ENCODE measurements at regions not wholly inside any gene's neighbourhood (a gene's known extent, or its start where the extent isn't known, plus 50 kb on each side); places are given as distances from the start of the nearest gene placed in this dataset.

DNA sequence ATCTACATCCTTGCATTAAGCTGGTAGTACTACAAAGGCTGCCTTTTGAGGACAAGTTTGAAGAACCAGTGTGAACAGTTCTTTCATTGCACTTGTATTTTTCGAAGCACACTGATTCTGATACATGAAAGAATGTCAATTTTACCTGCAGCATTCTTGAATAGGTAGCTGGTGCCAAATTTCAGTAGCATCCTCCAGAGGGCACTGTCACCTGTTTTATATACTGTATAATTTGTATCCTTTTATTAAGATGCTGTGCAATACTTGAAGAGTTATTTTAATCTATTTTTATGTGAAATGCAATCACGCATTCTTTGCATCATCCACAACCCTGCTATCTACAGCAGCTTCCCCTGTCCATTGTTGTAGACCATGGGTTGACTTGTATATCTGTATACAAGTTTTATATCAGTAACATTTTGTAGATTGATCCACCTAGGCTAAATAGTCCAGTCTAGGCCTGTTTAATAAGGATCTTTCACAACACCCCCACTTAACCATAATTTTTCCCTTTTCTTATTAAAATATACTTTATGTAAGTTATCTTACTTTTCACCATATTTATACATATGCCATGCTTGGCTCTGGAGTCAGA lies 325.7 kb downstream of the PCDH7 start:
- H3K9ac ChIP-seq (ENCODE audit: low read depth, low read length) = no peak overlapping the region
- H3K4me3 ChIP-seq (ENCODE audit: low read length) = no peak overlapping the region
- no peaks in the 10 kb centered on the region for H3K4me1 ChIP-seq (ENCODE audit: control insufficient read depth, insufficient read depth, low read length)
- no peaks in the 10 kb centered on the region for H3K36me3 ChIP-seq (ENCODE audit: insufficient read depth, low read length)
- no peak overlapping the region for H3K4me2 ChIP-seq (ENCODE audit: low read length)
- no peaks in the 10 kb centered on the region for H3K27me3 ChIP-seq (ENCODE audit: control insufficient read depth, insufficient read depth, low read length)
- H3K9me3 ChIP-seq (replicated peaks; ENCODE audit: low read length) = no peaks in the 10 kb centered on the region

DNA sequence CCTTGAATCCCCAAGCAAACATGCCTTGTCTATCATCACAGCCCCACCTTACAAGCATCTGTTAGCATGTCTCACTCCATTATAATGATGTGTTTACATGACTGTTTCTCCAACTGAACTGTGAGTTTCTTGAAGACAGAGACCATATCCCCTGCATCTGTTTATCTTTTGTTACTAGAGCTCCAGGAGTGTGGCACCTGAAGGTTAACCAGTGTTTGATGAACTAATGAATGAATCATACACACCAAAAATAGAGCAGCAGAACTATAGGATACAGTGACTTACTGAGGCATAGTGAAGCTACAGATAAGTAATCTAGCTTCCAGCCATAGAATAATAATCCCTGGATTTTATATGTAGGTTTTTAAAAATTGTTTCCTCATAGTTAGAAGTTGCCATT lies 331.0 kb downstream of the PCDH7 start:
- Histone ChIP-seq H3K9me3 (replicated peaks; ENCODE audit: low read length) (no peaks in the 10 kb centered on the region), H3K4me3 (ENCODE audit: low read length) (no peak overlapping the region), H3K9ac (ENCODE audit: low read depth, low read length) (no peak overlapping the region), H3K36me3 (ENCODE audit: insufficient read depth, low read length) (no peaks in the 10 kb centered on the region), H3K27me3 (ENCODE audit: control insufficient read depth, insufficient read depth, low read length) (no peaks in the 10 kb centered on the region), H3K4me1 (ENCODE audit: control insufficient read depth, insufficient read depth, low read length) (no peaks in the 10 kb centered on the region), H3K4me2 (ENCODE audit: low read length) (no peak overlapping the region)

DNA sequence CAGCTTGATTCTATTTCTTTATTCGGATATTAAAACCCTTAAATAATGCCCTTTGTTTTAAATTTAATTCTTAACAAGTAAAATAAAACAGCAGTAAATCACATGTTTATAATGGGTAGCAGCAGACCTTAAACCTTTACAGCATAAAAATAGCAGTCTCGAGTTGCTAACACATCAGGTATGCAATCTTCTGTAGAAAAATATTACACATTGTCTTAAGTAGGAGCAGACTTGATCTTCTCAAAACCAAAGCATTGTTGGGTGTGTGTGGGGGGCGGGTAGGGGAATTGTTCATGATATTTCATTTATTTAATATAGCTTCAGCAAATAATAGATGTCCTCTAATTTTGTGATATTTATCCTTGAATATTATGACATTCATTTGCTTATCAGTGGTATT lies 331.4 kb downstream of the PCDH7 start:
- no peaks in the 10 kb centered on the region for H3K9me3 ChIP-seq (replicated peaks; ENCODE audit: low read length)
- no peak overlapping the region for H3K4me2 ChIP-seq (ENCODE audit: low read length)
- no peaks in the 10 kb centered on the region for H3K4me1 ChIP-seq (ENCODE audit: control insufficient read depth, insufficient read depth, low read length)
- no peak overlapping the region for H3K9ac ChIP-seq (ENCODE audit: low read depth, low read length)
- H3K36me3 ChIP-seq (ENCODE audit: insufficient read depth, low read length) = no peaks in the 10 kb centered on the region
- no peaks in the 10 kb centered on the region for H3K27me3 ChIP-seq (ENCODE audit: control insufficient read depth, insufficient read depth, low read length)
- H3K4me3 ChIP-seq (ENCODE audit: low read length) = no peak overlapping the region

DNA sequence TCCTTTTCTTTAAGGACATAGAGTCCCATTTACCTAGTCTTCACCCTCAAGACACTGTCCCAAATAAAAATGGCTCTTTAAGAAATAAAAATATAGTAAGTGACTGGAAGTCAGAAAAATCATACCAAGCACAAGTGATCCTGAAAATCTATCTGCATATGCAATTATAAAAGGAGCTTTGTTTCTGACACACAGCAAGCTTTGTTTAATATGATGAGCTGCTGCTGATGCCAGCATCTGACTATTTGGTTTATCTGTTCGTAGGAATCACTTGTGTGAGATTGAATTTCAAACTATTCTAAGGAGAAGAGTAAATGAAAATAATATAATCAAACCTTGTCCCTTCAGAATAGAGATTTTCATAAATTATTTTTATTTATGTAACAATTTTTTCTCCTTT lies 332.4 kb downstream of the PCDH7 start:
- H3K4me3 ChIP-seq (ENCODE audit: low read length) = no peak overlapping the region
- no peaks in the 10 kb centered on the region for H3K27me3 ChIP-seq (ENCODE audit: control insufficient read depth, insufficient read depth, low read length)
- no peaks in the 10 kb centered on the region for H3K9me3 ChIP-seq (replicated peaks; ENCODE audit: low read length)
- H3K4me1 ChIP-seq (ENCODE audit: control insufficient read depth, insufficient read depth, low read length) = no peaks in the 10 kb centered on the region
- H3K36me3 ChIP-seq (ENCODE audit: insufficient read depth, low read length) = no peaks in the 10 kb centered on the region
- no peak overlapping the region for H3K9ac ChIP-seq (ENCODE audit: low read depth, low read length)
- no peak overlapping the region for H3K4me2 ChIP-seq (ENCODE audit: low read length)

DNA sequence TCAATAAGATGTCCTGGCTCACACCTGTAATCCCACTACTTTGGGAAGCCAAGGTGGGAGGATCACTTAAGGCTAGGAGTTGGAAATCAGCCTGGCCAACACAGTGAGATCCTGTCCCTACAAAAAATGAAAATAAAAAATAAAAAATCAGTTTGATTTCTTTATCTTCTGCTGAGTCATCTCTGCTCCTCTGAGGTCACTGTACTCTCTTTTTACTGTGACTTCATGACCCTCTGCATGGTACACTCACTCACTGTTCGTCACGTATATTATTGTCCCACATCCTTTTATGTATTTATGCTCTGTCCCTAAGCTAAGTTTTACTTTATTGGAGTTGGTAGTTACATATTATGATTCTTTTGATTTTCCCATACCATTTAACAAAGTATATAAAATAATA lies 333.3 kb downstream of the PCDH7 start:
- Histone ChIP-seq H3K36me3 (ENCODE audit: insufficient read depth, low read length) (no peaks in the 10 kb centered on the region), H3K27me3 (ENCODE audit: control insufficient read depth, insufficient read depth, low read length) (no peaks in the 10 kb centered on the region), H3K9me3 (replicated peaks; ENCODE audit: low read length) (no peaks in the 10 kb centered on the region), H3K9ac (ENCODE audit: low read depth, low read length) (no peak overlapping the region), H3K4me1 (ENCODE audit: control insufficient read depth, insufficient read depth, low read length) (no peaks in the 10 kb centered on the region), H3K4me2 (ENCODE audit: low read length) (no peak overlapping the region), H3K4me3 (ENCODE audit: low read length) (no peak overlapping the region)

DNA sequence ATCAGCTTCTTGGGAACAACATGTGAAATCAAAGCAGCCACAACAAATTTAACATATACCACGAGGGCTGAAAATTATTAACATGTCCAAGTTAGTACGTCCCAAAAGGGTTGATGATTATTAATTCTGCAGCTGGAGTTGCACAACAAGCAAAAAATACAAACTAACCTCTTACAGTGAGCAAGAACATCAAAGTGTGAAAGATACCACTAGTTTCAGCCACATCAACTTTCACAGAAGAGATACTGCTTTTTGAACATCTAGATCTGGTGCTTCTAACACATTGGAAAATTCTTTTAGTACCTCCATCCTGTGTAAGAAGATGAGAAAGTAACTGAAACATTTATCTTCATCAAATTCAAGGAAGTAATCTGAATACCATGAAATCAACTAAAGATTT lies 334.1 kb downstream of the PCDH7 start:
- H3K4me3 ChIP-seq (ENCODE audit: low read length) = no peak overlapping the region

DNA sequence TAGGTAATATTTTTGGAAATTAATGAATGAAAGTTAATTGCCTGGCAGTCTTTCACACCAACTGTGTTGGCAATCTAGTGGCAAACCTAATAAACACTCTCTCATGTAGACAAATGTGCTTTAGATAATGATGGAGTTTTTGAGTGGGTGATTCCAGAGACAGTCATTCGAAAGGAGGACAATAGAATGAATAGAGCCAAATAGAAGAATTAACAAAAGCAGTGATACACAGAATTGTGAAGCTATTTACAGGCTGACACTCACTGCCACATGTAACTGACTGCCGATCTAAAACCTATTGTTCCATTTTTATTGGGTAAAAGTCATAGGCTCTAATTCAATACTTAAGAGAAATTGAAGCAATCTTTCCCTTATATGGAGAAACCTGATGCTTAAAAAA lies 338.5 kb downstream of the PCDH7 start:
- no peaks in the 10 kb centered on the region for H3K36me3 ChIP-seq (ENCODE audit: insufficient read depth, low read length)
- peaks cover 11% of the 10 kb centered on the region for H3K4me1 ChIP-seq (ENCODE audit: control insufficient read depth, insufficient read depth, low read length)
- H3K4me3 ChIP-seq (ENCODE audit: low read length) = no peak overlapping the region
- H3K9me3 ChIP-seq (replicated peaks; ENCODE audit: low read length) = no peaks in the 10 kb centered on the region
- H3K9ac ChIP-seq (ENCODE audit: low read depth, low read length) = no peak overlapping the region
- H3K4me2 ChIP-seq (ENCODE audit: low read length) = no peak overlapping the region
- no peaks in the 10 kb centered on the region for H3K27me3 ChIP-seq (ENCODE audit: control insufficient read depth, insufficient read depth, low read length)

More for the DNA sequence above, 334.1 kb downstream of the PCDH7 start:
- H3K4me2 ChIP-seq (ENCODE audit: low read length) = no peak overlapping the region
- H3K9ac ChIP-seq (ENCODE audit: low read depth, low read length) = no peak overlapping the region
- H3K27me3 ChIP-seq (ENCODE audit: control insufficient read depth, insufficient read depth, low read length) = no peaks in the 10 kb centered on the region
- no peaks in the 10 kb centered on the region for H3K36me3 ChIP-seq (ENCODE audit: insufficient read depth, low read length)
- no peaks in the 10 kb centered on the region for H3K4me1 ChIP-seq (ENCODE audit: control insufficient read depth, insufficient read depth, low read length)
- no peaks in the 10 kb centered on the region for H3K9me3 ChIP-seq (replicated peaks; ENCODE audit: low read length)

DNA sequence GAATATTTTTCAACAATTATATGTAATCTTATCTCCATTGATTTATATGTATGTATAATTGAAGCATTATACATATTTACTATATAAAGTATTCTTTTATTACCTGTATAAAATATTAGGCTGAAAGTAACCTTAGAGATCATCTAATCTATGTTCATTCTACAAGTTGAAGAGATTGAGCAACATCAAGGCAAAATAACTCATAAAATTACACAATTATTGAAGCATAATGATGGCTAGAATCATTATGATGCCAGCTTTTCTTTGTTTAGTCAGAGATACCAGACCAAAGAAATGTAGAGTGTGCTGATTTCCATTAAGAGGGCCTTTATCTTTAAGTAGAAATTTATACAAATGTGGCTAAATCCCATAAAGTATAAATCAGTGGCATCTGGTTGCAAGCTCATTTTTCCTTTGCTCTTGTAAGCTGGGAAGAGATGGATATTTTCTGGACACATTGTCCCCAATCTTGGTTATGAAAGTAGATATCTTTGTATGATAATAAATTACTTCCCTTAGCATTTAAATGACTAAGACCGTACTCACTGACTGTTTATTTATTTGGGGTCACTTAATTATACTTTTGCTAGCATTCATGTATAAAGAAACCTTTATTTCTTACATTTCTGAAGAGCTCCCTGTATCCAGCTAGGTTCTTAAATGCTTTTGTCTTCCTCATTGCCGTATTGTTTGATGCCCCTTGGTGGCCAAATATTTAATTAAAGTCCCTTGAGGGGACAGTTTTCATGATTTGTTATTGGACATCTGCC lies 339.8 kb downstream of the PCDH7 start:
- H3K9ac ChIP-seq (ENCODE audit: low read depth, low read length) = no peak overlapping the region
- no peaks in the 10 kb centered on the region for H3K9me3 ChIP-seq (replicated peaks; ENCODE audit: low read length)
- H3K4me3 ChIP-seq (ENCODE audit: low read length) = no peak overlapping the region
- H3K27me3 ChIP-seq (ENCODE audit: control insufficient read depth, insufficient read depth, low read length) = no peaks in the 10 kb centered on the region
- peaks cover 11% of the 10 kb centered on the region for H3K4me1 ChIP-seq (ENCODE audit: control insufficient read depth, insufficient read depth, low read length)
- no peaks in the 10 kb centered on the region for H3K36me3 ChIP-seq (ENCODE audit: insufficient read depth, low read length)
- H3K4me2 ChIP-seq (ENCODE audit: low read length) = peak overlapping the region; percentile 27

DNA sequence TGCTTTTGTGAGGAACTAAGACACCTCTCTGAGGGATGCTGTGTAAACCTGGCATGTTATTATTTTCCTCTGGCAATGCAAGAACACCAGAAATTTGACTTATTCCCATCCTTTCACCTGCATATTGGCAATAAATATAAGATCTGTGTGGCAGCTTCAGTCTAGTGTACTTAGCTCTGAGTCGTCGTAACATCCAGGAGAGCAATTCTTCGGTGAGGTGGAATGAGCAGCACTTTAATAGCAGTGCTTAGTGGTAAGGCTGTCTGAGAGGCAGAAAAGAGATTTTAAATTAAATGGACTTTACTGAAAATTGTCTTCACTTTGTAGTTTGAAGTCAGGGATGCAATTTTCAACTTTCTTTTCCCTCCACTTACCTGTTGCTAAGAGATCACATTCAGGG lies 344.9 kb downstream of the PCDH7 start:
- Histone ChIP-seq H3K4me2 (ENCODE audit: low read length) (no peak overlapping the region), H3K9me3 (replicated peaks; ENCODE audit: low read length) (no peaks in the 10 kb centered on the region), H3K36me3 (ENCODE audit: insufficient read depth, low read length) (no peaks in the 10 kb centered on the region), H3K4me3 (ENCODE audit: low read length) (no peak overlapping the region), H3K9ac (ENCODE audit: low read depth, low read length) (no peak overlapping the region), H3K27me3 (ENCODE audit: control insufficient read depth, insufficient read depth, low read length) (no peaks in the 10 kb centered on the region), H3K4me1 (ENCODE audit: control insufficient read depth, insufficient read depth, low read length) (peaks cover 19% of the 10 kb centered on the region)

DNA sequence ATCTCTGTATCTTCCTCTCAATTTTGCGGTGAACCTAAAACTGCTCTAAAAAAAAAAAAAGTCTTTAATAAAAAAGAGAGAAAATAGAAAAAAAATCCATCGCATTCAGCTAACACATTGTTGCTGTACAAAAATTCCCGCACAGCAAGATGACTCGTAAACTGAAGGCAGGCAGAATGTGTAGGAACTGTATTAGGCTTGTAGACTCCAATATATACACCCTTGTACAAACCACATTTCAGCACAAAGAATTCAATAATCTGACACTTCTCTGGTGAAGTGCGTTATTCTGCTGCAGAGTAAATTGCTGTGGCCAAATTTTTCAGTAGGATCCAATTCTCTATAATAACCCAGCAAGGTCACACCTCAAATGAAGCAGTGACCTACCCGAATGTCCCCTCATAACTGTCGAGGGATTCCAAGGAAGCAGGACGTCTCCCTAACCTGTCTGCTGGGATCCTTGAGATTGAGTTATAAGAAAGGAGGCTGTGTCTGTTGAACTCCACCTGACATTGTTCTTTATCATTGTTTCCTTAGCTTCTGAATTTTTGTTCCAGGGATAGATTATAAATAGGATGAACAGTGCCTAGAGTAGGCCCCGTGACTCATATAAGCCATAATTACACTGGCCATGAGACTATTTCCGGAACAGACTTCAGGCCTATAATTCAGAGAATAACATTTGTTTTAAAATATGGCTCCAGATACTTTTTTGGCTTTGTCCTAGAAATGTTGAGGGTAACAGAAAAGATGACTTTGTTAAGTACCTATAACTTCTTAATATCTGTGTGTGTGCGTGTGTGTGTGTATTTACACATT lies 348.3 kb downstream of the PCDH7 start:
- peaks cover 9% of the 10 kb centered on the region for H3K4me1 ChIP-seq (ENCODE audit: control insufficient read depth, insufficient read depth, low read length)
- H3K9ac ChIP-seq (ENCODE audit: low read depth, low read length) = no peak overlapping the region
- H3K9me3 ChIP-seq (replicated peaks; ENCODE audit: low read length) = no peaks in the 10 kb centered on the region
- H3K36me3 ChIP-seq (ENCODE audit: insufficient read depth, low read length) = no peaks in the 10 kb centered on the region
- no peaks in the 10 kb centered on the region for H3K27me3 ChIP-seq (ENCODE audit: control insufficient read depth, insufficient read depth, low read length)
- H3K4me2 ChIP-seq (ENCODE audit: low read length) = no peak overlapping the region
- no peak overlapping the region for H3K4me3 ChIP-seq (ENCODE audit: low read length)

DNA sequence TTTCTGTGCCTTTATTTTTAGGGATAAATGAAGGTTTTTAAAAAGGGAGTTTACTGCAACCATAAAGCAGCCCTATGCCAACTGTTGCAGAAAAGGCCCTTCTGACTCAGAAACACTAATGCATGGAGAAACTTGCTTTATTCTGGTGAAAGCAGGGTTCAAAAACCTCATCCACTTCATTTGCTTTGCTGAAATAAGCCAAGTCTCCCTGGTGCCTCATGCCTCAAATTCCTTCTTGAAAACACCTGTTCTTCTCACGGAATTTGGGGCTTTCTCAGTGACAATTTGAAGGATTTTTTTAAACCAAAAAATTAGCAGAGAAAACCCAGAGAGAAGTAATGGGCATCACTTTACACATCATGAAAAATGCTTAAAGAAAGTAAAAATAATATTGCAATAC lies 349.0 kb downstream of the PCDH7 start:
- H3K27me3 ChIP-seq (ENCODE audit: control insufficient read depth, insufficient read depth, low read length) = no peaks in the 10 kb centered on the region
- no peaks in the 10 kb centered on the region for H3K36me3 ChIP-seq (ENCODE audit: insufficient read depth, low read length)
- no peak overlapping the region for H3K4me2 ChIP-seq (ENCODE audit: low read length)
- H3K4me3 ChIP-seq (ENCODE audit: low read length) = no peak overlapping the region
- no peaks in the 10 kb centered on the region for H3K9me3 ChIP-seq (replicated peaks; ENCODE audit: low read length)
- H3K9ac ChIP-seq (ENCODE audit: low read depth, low read length) = no peak overlapping the region
- H3K4me1 ChIP-seq (ENCODE audit: control insufficient read depth, insufficient read depth, low read length) = peaks cover 9% of the 10 kb centered on the region
